HG03439 (cell line): ENCODE measurements at regions not wholly inside any gene's neighbourhood (a gene's known extent, or its start where the extent isn't known, plus 50 kb on each side); places are given as distances from the start of the nearest gene placed in this dataset.
"Not testable (repeated sequence)": the region's sequence is repeated elsewhere in the genome, so short reads cannot be mapped to it uniquely, and the experiment has no call there.

Source experiments
- ATAC-seq: cut with Tn5 transposase; IDR thresholded peaks from one replicate; pipeline ENCODE4 v1.9.1; 2021; ENCODE audit warnings: mild to moderate bottlenecking, moderate library complexity; ENCODE audit not compliant: unreplicated experiment

DNA sequence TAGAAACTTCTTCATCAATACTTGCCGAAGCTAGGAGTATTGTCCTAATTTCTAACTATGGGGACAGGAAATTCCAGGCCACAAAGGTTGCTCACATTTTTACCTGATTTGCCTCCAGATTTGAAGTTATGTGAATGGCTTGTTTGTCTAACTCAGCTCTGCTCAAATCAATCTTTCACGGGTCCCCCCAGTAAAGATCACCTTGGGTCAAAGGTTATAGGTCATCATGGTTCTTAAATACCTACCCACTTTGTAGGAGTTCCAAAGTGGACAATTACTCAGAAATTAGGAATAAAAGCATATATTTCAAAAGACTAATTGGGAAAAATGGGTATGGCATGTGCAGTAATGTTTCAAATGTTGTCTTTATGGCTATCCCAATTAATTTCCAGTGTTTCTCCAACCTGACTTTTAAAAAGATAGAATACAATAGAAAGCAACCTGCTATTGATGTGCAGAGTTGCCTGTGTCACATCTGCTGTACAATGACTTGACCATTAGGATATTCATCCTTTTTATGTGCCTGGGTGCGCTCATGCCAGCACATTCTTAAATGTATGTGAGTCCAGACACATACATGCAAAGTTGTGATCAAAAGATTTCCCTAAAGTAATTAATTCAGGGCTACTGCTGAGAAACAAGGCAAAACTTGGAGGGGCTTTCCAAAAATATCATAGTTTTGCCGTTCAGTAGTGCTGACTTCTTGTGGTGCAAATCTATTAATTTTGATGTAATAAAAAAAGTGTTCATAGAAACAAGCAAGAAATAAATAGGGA, 126.1 kb downstream of the MYCN start:
- no peak for ATAC-seq

DNA sequence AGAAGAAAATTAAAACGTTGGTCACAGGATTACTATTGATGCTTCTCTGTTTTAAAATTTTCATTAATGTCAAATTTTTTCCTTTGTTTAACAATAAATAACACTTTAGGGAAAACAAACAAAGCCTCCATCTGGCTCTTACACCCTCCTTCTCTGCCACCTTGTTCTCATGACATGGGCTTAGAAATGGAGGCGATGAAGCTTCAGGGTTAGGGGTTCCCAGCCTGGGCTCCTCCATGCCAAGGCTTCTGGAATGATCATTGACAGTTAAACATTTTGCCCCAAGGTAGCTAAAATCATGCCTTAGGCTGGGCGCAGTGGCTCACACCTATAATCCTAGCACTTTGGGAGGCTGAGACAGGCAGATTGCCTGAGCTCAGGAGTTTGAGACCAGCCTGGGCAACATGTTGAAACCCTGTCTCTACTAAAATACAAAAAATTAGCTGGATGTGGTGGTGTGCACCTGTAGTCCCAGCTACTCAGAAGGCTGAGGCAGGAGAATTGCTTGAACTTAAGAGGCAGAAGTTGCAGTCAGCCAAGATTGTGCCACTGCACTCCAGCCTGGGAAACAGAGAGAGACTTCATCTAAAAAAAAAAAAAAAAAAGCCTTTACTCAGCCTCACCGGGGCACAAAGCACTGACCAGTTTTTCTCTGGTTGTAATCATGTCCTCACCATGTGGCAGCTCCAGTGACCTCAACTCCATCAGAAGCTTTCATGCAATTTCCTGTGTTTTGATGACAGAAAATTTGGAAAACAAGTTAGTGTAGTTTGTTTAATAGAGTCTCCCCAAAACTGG, 125.1 kb downstream of the MYCN start:
- not testable (repeated sequence) for ATAC-seq

DNA sequence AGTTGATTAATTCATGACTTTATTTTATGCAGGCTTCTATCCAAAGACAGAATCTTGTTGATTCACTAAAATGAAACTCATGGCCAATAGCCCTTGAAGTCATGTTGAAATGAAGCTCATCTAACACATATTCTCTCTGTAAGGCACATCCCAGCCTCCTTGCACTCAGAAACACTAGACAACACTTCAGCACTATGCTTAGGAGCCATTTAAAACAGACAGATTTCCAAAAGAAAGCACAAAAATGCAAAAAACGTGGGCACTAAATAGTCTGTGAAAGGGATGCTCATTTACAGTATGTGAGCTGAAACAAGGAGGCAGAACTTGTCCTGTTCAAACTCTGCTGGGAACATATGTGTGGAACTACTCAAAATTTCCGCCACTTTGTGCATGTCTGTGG, 124.4 kb downstream of the MYCN start:
- ATAC-seq: no peak

DNA sequence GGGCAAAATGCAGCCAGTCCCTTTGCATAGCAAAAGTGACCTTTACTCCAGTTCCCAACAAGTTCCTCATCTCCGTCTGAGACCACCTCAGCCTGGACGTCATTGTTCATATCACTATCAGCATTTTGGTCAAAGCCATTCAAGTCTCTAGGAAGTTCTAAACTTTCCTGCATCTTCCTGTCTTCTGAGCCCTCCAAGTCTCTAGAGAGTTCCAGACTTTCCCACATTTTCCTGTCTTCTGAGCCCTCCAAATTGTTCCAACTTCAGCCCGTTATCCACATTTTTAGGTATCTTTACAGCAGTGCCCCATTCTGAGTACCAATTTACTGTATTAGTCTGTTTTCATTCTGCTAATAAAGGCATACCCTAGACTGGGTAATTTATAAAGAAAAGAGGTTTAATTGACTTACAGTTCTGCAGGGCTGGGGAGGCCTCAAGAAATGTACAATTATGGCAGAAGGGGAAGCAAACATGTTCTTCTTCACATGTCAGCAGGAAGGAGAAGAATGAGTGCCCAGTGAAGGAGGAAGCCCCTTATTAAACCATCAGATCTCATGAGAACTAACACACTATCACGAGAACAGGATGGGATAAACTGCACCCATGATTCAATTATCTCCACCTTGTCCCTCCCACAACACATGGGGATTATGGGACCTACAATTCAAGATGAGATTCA, 123.7 kb downstream of the MYCN start:
- ATAC-seq: no peak

- ATAC-seq: no peak
Measured at GRCh38 chr2:16063251-16063850, 123.0 kb downstream of the MYCN start.

GRCh38 chr2:16062471-16063250, 122.3 kb downstream of the MYCN start:
- ATAC-seq: no peak

GRCh38 chr2:16061441-16062217, 121.3 kb downstream of the MYCN start:
- ATAC-seq: no peak

DNA sequence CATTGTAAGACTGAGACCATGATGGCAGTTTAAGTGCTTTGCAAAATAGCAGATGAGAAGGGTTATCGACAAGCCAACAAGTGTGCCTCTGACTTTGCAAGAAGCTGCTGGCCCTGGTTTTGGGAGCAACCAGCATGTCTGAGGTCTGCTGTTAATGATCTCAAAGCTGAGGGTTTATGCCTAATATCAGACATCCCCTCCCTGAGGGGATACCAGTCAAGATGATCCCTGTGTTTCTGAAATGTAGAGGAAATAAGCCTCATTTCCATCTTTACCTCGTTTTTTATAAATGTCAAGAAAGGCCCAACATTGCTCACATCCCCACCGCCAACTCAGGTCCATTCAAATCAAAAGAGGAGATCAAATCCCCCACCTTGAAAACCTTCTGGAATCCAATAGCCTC, 120.6 kb downstream of the MYCN start:
- ATAC-seq: no peak

- ATAC-seq: no peak
Measured at GRCh38 chr2:16060125-16060935, 120.0 kb downstream of the MYCN start.

DNA sequence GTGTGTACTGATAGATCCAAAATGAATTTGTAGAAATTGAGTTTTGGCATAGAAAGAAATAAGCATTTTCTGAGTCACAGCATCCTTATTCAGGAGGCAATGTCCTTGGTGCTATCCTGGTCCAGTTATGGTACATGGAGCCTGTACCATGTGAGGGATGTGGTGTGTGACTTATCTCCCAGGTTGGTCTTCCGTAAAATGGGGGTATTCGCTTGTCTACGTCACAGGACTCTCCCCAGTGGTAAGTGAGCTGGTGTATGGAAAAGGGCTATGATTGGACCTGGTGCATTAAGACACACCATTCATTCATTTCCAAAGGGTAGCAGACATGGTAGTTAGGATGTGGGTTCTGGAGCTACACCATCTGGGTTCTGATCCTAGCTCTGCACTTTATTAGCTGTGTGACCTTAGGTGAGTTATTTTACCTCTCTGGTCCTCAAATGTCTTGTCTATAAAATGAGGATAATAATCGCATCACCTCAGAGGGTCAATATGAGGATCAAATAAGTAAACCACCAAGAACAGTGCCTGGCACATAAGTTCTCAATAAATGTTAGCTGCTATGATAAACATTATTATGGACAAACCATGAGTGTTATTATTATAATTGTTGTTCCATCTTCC, 119.2 kb downstream of the MYCN start:
- ATAC-seq: no peak

DNA sequence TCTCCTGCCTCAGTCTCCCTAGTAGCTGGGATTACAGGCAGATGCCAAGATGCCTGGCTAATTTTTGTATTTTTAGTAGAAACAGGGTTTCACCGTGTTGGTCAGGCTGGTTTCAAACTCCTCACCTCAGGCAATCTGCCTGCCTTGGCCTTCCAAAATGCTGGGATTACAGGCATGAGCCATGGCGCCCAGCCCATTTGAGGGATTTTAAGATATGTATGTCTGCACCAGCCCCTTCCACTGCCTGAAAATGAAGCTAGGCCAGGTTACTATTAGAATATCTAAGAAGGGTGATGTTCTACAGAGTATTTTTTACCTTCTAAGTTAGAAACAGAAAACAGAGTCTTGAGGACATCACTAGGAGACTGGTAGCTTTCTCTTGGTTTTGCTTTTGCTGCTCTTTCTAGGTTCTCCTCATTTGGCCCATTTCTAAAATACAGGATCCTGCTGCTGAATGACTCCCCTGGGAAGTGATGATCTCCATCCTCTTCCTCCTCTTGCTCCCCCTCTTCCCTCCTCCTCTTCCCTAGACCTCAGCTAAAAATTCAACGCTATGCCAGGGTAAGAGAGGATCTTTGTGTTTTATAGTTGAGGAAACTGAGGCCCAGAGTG, 118.5 kb downstream of the MYCN start:
- no peak for ATAC-seq

DNA sequence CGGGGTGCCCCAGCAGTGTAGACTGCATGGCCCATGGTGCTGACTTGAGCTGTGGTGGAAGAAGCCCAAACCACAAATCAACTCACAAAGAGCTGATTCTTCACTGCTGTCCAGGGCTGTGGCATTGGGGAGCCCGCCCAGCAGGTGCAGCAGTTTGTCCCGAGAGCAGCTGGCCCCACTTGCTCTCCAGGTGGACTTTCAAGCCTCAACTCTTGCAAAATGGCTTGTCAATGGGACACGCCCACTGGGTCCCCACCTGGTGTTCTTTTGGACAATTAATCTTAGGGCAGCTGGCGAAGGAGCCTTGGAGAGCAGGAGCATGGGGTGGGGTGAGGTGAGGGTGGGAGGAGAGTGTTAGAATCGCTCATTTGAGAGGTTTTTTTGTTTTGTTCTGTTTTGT, 117.9 kb downstream of the MYCN start:
- no peak for ATAC-seq

GRCh38 chr2:16057661-16058060, 117.3 kb downstream of the MYCN start:
- no peak for ATAC-seq

DNA sequence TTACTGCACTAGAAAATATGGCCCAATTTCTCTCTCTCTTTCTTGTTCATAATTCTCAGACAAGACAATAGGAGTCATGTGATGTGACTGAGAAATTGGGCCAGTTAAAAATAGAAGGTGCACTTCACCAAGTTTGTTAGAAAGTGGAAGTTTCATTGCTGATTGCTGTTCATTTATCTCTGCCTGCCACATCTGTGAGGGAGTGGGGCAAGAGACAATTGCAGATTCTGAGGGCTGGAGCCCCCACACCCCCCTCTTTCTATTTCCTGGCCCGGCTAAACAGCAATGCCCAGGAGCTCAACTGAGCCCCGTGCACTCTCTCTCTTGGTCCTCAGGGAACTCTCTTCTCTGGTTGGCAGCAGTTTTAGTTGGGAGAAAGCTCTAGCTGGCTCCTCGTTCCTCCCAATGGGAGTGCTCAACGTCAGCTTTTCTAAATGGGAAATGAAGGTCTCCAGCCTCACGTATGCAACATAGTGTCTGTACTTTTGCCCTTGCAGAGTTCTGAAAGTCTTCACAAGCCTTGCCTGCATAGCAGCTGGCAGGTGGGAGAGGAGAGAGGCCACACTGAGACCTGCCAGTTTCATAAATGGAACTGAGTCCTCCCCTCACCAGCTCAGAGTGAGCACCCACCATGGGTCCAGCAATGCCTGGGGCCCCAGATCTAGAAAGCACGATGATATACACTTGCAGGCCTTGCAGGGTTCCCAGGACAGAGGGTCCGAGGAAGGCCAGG, 115.7 kb downstream of the MYCN start:
- peak; percentile 86 for ATAC-seq

GRCh38 chr2:16053437-16054257, 113.3 kb downstream of the MYCN start:
- ATAC-seq: no peak

- not testable (repeated sequence) for ATAC-seq
Measured at GRCh38 chr2:16052571-16053052, 112.3 kb downstream of the MYCN start.
